H9 (cell line): ENCODE measurements at regions not wholly inside any gene's neighbourhood (a gene's known extent, or its start where the extent isn't known, plus 50 kb on each side); places are given as distances from the start of the nearest gene placed in this dataset.

Source experiments
- DNase-seq: peaks from one replicate; pipeline ENCODE4 v3.0.0-alpha.2; 2017
- H2AFZ ChIP-seq: one replicate; pipeline ENCODE4 v1.6.1; 2013; ENCODE audit warnings: mild to moderate bottlenecking, low read length, control low read depth, moderate library complexity
- H2AK5ac ChIP-seq: 2 replicates; pipeline ENCODE4 v1.6.1; 2013; ENCODE audit warnings: low read length, control low read depth, mixed read lengths; ENCODE audit not compliant: insufficient read length
- H2BK120ac ChIP-seq: one replicate; pipeline ENCODE4 v1.6.1; 2013; ENCODE audit warnings: low read depth, mild to moderate bottlenecking, low read length, control low read depth, inconsistent platforms; ENCODE audit not compliant: poor library complexity, severe bottlenecking
- H2BK12ac ChIP-seq: 2 replicates; pipeline ENCODE4 v1.6.1; 2013; ENCODE audit warnings: low read length, control low read depth, mixed read lengths, low read depth; ENCODE audit not compliant: insufficient read length
- H2BK15ac ChIP-seq: 2 replicates; pipeline ENCODE4 v1.6.1; 2013; ENCODE audit warnings: low read depth, low read length, control low read depth
- H2BK20ac ChIP-seq: one replicate; pipeline ENCODE4 v1.6.1; 2013; ENCODE audit warnings: low read depth, mild to moderate bottlenecking, low read length, control low read depth, inconsistent platforms; ENCODE audit not compliant: poor library complexity, severe bottlenecking
- H2BK5ac ChIP-seq: 2 replicates; pipeline ENCODE4 v1.6.1; 2013; ENCODE audit warnings: low read length, control low read depth, mixed read lengths; ENCODE audit not compliant: insufficient read length
- H3K14ac ChIP-seq: 2 replicates; pipeline ENCODE4 v1.6.1; 2013; ENCODE audit warnings: low read length, control low read depth; ENCODE audit not compliant: insufficient read depth
- H3K18ac ChIP-seq: 2 replicates; pipeline ENCODE4 v1.6.1; 2013; ENCODE audit warnings: low read depth, mild to moderate bottlenecking, mixed read lengths, low read length, control low read depth; ENCODE audit not compliant: insufficient read length
- H3K23ac ChIP-seq: 2 replicates; pipeline ENCODE4 v1.6.1; 2013; ENCODE audit warnings: low read length, control low read depth, mixed read lengths, low read depth; ENCODE audit not compliant: insufficient read length
- H3K23me2 ChIP-seq: 2 replicates; pipeline ENCODE4 v1.6.1; 2013; ENCODE audit warnings: low read depth, mild to moderate bottlenecking, mixed read lengths, low read length, control low read depth; ENCODE audit not compliant: insufficient read length, poor library complexity, severe bottlenecking
- H3K27ac ChIP-seq: 2 replicates; pipeline ENCODE4 v1.5.1; 2013; ENCODE audit warnings: low read length, control low read depth, mixed read lengths, low read depth; ENCODE audit not compliant: insufficient read length
- H3K27me3 ChIP-seq: 2 replicates; pipeline ENCODE4 v1.6.1; 2013; ENCODE audit warnings: low read length, control low read depth, inconsistent platforms; ENCODE audit not compliant: insufficient read depth
- H3K4ac ChIP-seq: 2 replicates; pipeline ENCODE4 v1.6.1; 2013; ENCODE audit warnings: low read depth, mild to moderate bottlenecking, control low read depth, inconsistent platforms, low read length, moderate library complexity
- H3K4me1 ChIP-seq: 2 replicates; pipeline ENCODE4 v1.6.1; 2013; ENCODE audit warnings: low read length, control low read depth, inconsistent platforms; ENCODE audit not compliant: insufficient read depth
- H3K4me2 ChIP-seq: 2 replicates; pipeline ENCODE4 v1.6.1; 2013; ENCODE audit warnings: low read length, control low read depth, mixed read lengths; ENCODE audit not compliant: insufficient read length, insufficient read depth
- H3K56ac ChIP-seq: 2 replicates; pipeline ENCODE4 v1.6.1; 2013; ENCODE audit warnings: low read depth, mild to moderate bottlenecking, mixed read lengths, low read length, control low read depth; ENCODE audit not compliant: insufficient read length
- H3K79me1 ChIP-seq: 2 replicates; pipeline ENCODE4 v1.6.1; 2013; ENCODE audit warnings: low read depth, mild to moderate bottlenecking, moderate library complexity, low read length, control low read depth, inconsistent platforms; ENCODE audit not compliant: insufficient read depth, poor library complexity, severe bottlenecking
- H3K79me2 ChIP-seq: 2 replicates; pipeline ENCODE4 v1.6.1; 2013; ENCODE audit warnings: low read length, control low read depth, inconsistent platforms; ENCODE audit not compliant: insufficient read depth
- H3K9ac ChIP-seq: 2 replicates; pipeline ENCODE4 v1.6.1; 2013; ENCODE audit warnings: low read length, control low read depth, mixed read lengths; ENCODE audit not compliant: insufficient read length; ENCODE audit errors: extremely low read depth
- H3K9me3 ChIP-seq: one replicate; pipeline ENCODE4 v1.6.1; 2013; ENCODE audit warnings: low read depth, low read length, inconsistent platforms; ENCODE audit not compliant: control insufficient read depth
- H3T11ph ChIP-seq: one replicate; pipeline ENCODE4 v1.6.1; 2013; ENCODE audit warnings: mild to moderate bottlenecking, low read length, control low read depth, inconsistent platforms
- H4K20me1 ChIP-seq: one replicate; pipeline ENCODE4 v1.6.1; 2013; ENCODE audit not compliant: control insufficient read depth, insufficient read length, insufficient read depth
- H4K5ac ChIP-seq: 2 replicates; pipeline ENCODE4 v1.6.1; 2013; ENCODE audit warnings: low read depth, mild to moderate bottlenecking, mixed read lengths, low read length, control low read depth; ENCODE audit not compliant: insufficient read length
- H4K8ac ChIP-seq: replicated peaks from 2 replicates; pipeline ENCODE4 v1.6.1; 2013; ENCODE audit warnings: low read length, control low read depth, mixed read lengths, low read depth; ENCODE audit not compliant: insufficient read length
- H4K91ac ChIP-seq: 2 replicates; pipeline ENCODE4 v1.6.1; 2013; ENCODE audit warnings: low read depth, mild to moderate bottlenecking, moderate library complexity, mixed read lengths, low read length, control low read depth; ENCODE audit not compliant: insufficient read length
- H3K27ac Mint-ChIP-seq, 3 experiments: 2 replicates in 2 of 3; 3 replicates in 1 of 3; pipeline ENCODE4 v1.8.0; 2020 to 2021; ENCODE audit warnings: mixed read lengths in 3 of 3, mild to moderate bottlenecking in 1 of 3, moderate library complexity in 1 of 3
- H3K27me3 Mint-ChIP-seq: 2 replicates; pipeline ENCODE4 v1.8.0; 2021; ENCODE audit warnings: low read depth, mild to moderate bottlenecking, moderate library complexity, mixed read lengths
- H3K36me3 Mint-ChIP-seq, 3 experiments: 2 replicates in 2 of 3; 3 replicates in 1 of 3; pipeline ENCODE4 v1.8.0; 2020 to 2021; ENCODE audit warnings: low read depth in 3 of 3, mixed read lengths in 3 of 3; ENCODE audit not compliant: insufficient read depth in 1 of 3
- H3K4me1 Mint-ChIP-seq, 2 experiments: 2 replicates each; pipeline ENCODE4 v1.8.0; 2020; ENCODE audit warnings: mixed read lengths in 2 of 2
- H3K4me3 Mint-ChIP-seq, 2 experiments: 2 replicates in 1 of 2; 3 replicates in 1 of 2; pipeline ENCODE4 v1.8.0; 2020 to 2021; ENCODE audit warnings: mild to moderate bottlenecking in 2 of 2, mixed read lengths in 2 of 2, moderate library complexity in 1 of 2
- H3K9me3 Mint-ChIP-seq, 2 experiments: 2 replicates in 1 of 2; 3 replicates in 1 of 2; pipeline ENCODE4 v1.8.0; 2020; ENCODE audit warnings: mild to moderate bottlenecking in 2 of 2, mixed read lengths in 2 of 2, moderate library complexity in 1 of 2
- CTCF ChIP-seq: fragments of 200-600 bp; sonication (generic); conservative IDR thresholded peaks from 3 replicates; pipeline ENCODE4 v1.8.0; 2021; ENCODE audit warnings: antibody characterized with exemption, mild to moderate bottlenecking
- WGBS: extraction: QIAGEN DNeasy Blood & Tissue Kit; methylation state at CpG from one replicate; pipeline ENCODE4 v1.1.7; 2013; ENCODE audit warnings: missing lambda C conversion rate, low lambda C conversion rate, mixed read lengths; ENCODE audit not compliant: insufficient read length; ENCODE audit errors: extremely low coverage; 5-methylcytosine and 5-hydroxymethylcytosine counted together

GRCh38 chr1:22393587-22393986 lies 58.1 kb upstream of the ZBTB40 start:
- Histone ChIP-seq H3K4ac (no peak overlapping the region), H3K14ac (no peak overlapping the region), H2BK15ac (no peak overlapping the region), H3K9ac (no peak overlapping the region), H3K23me2 (no peaks in the 10 kb centered on the region), H3K9me3 (no peaks in the 10 kb centered on the region), H3K4me2 (no peak overlapping the region), H4K20me1 (no peaks in the 10 kb centered on the region), H4K8ac (no peak overlapping the region), H3K27me3 (no peaks in the 10 kb centered on the region), H2AK5ac (no peak overlapping the region), H3K18ac (no peak overlapping the region), H3K4me1 (peaks cover 4% of the 10 kb centered on the region; the same call in 1 of the 2 replicates), H3K79me2 (no peaks in the 10 kb centered on the region), H2BK120ac (no peak overlapping the region), H3K56ac (no peak overlapping the region), H3K79me1 (no peaks in the 10 kb centered on the region), H3T11ph (no peak overlapping the region), H2BK12ac (no peak overlapping the region), H4K91ac (no peak overlapping the region), H2BK20ac (no peak overlapping the region), H3K23ac (no peak overlapping the region), H4K5ac (no peak overlapping the region), H2BK5ac (no peak overlapping the region), H3K27ac (no peak overlapping the region), H2AFZ (no peak overlapping the region)
- no peak for TF ChIP-seq CTCF
- Mint-ChIP-seq H3K27ac (no peak overlapping the region), H3K36me3 (no peaks in the 10 kb centered on the region), H3K4me3 (no peak overlapping the region; a peak in 1 of 5 replicates), H3K9me3 (no peaks in the 10 kb centered on the region), H3K4me1 (peaks cover 20 to 36% of the 10 kb centered on the region in 2 experiments), H3K27me3 (no peaks in the 10 kb centered on the region; the same call in 1 of the 2 replicates)
- WGBS = no CpG with 5 or more reads among the region's 6 CpGs
- DNase-seq = no peak
